SU-DHL-6 (cell line): ENCODE measurements at regions not wholly inside any gene's neighbourhood (a gene's known extent, or its start where the extent isn't known, plus 50 kb on each side); places are given as distances from the start of the nearest gene placed in this dataset.

Experiments
- H2AFZ ChIP-seq: fragments of 200-600 bp; sonication (generic); 2 replicates; pipeline ENCODE4 v1.6.1; 2014; ENCODE audit warnings: low read depth, mild to moderate bottlenecking, moderate library complexity, mixed read lengths, antibody characterized with exemption, low read length; ENCODE audit not compliant: severe bottlenecking
- H3F3A ChIP-seq: fragments of 200-600 bp; shearing (Covaris generic); 2 replicates; pipeline ENCODE4 v1.6.0; 2016; ENCODE audit warnings: antibody characterized with exemption, mild to moderate bottlenecking; ENCODE audit not compliant: insufficient read depth
- H3K27ac ChIP-seq: fragments of 200-600 bp; sonication (generic); 2 replicates; pipeline ENCODE4 v1.5.1; 2016; ENCODE audit warnings: low read depth, mild to moderate bottlenecking, low read length, moderate library complexity, mixed read lengths
- H3K27me3 ChIP-seq: fragments of 200-600 bp; sonication (generic), shearing (Covaris generic); 2 replicates; pipeline ENCODE4 v1.6.0; 2014; ENCODE audit warnings: mild to moderate bottlenecking, low read length
- H3K36me3 ChIP-seq: fragments of 200-600 bp; sonication (generic); 2 replicates; pipeline ENCODE4 v1.6.1; 2014; ENCODE audit warnings: mild to moderate bottlenecking, low read length, mixed read lengths
- H3K4me2 ChIP-seq: fragments of 300-600, 200-600 bp; shearing (Covaris generic), sonication (generic); 2 replicates; pipeline ENCODE4 v1.6.0; 2014; ENCODE audit warnings: low read length, low read depth, mild to moderate bottlenecking; ENCODE audit not compliant: poor library complexity, severe bottlenecking
- H3K4me3 ChIP-seq: fragments of 200-600 bp; sonication (generic); 2 replicates; pipeline ENCODE4 v1.5.1; 2014; ENCODE audit warnings: antibody characterized with exemption, low read length, mild to moderate bottlenecking, mixed read lengths; ENCODE audit not compliant: insufficient read depth, poor library complexity, severe bottlenecking
- H3K79me2 ChIP-seq: fragments of 200-600 bp; sonication (generic); 2 replicates; pipeline ENCODE4 v1.6.1; 2014; ENCODE audit warnings: mild to moderate bottlenecking, low read length, moderate library complexity; ENCODE audit not compliant: insufficient read depth
- H3K9ac ChIP-seq: fragments of 200-600 bp; sonication (generic); 2 replicates; pipeline ENCODE4 v1.7.0; 2014; ENCODE audit warnings: mild to moderate bottlenecking, low read length
- H3K9me2 ChIP-seq: fragments of 200-600 bp; sonication (generic); replicated peaks from 2 replicates; pipeline ENCODE4 v1.6.1; 2014; ENCODE audit warnings: low read length; ENCODE audit not compliant: insufficient read depth
- H3K9me3 ChIP-seq: fragments of 200-600 bp; sonication (generic); 2 replicates; pipeline ENCODE4 v1.6.1; 2014; ENCODE audit warnings: low read length, mixed read lengths; ENCODE audit not compliant: insufficient read depth
- H4K20me1 ChIP-seq: fragments of 200-600 bp; sonication (generic); 2 replicates; pipeline ENCODE4 v1.6.1; 2014; ENCODE audit warnings: low read depth, mild to moderate bottlenecking, antibody characterized with exemption, low read length, moderate library complexity, mixed read lengths
- EZH2phosphoT487 ChIP-seq: fragments of 200-600 bp; sonication (generic), shearing (Covaris generic); conservative IDR thresholded peaks from 2 replicates; pipeline ENCODE4 v1.6.1; 2018; ENCODE audit warnings: mild to moderate bottlenecking, antibody characterized with exemption, low read length, moderate library complexity, mixed read lengths
- TF ChIP-seq, protein P1 (sequence below): fragments of 200-600 bp; sonication (generic); IDR thresholded peaks from one replicate; pipeline ENCODE4 v1.5.1; 2017; ENCODE audit warnings: antibody characterized with exemption, mild to moderate bottlenecking, low read length, moderate library complexity; ENCODE audit not compliant: insufficient read depth, poor library complexity, severe bottlenecking

DNA sequence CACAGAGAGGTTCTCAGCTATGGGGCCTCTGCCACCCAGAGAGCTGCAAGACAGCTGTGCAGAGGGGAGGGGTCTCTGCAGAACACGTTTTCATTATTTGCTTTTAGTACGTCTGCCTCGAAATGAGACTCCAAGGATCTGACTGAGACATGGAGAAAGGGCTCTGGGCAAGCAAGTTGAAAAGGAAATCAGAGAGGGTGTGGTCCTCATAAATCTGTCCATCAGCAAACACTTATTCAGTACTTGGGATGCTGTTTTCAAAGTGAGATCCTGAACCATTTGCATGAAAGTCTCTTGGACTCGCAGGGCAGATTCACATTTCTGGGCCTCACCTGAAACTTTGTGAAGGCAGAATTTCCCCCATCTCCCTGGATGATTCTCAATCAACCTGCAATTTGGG is 197.4 kb upstream of the GALNT2 start:
- Histone ChIP-seq H3K9me2 (no peaks in the 10 kb centered on the region), H3K27ac (no peak overlapping the region), H3K4me2 (no peak overlapping the region), H3K79me2 (no peaks in the 10 kb centered on the region), H3K9me3 (no peaks in the 10 kb centered on the region), H3F3A (no peaks in the 10 kb centered on the region), H4K20me1 (no peaks in the 10 kb centered on the region), H3K27me3 (no peaks in the 10 kb centered on the region), H3K9ac (no peak overlapping the region), H3K36me3 (no peaks in the 10 kb centered on the region), H3K4me3 (no peak overlapping the region), H2AFZ (no peak overlapping the region)
- no peak for TF ChIP-seq EZH2phosphoT487
- TF ChIP-seq, protein P1, sequence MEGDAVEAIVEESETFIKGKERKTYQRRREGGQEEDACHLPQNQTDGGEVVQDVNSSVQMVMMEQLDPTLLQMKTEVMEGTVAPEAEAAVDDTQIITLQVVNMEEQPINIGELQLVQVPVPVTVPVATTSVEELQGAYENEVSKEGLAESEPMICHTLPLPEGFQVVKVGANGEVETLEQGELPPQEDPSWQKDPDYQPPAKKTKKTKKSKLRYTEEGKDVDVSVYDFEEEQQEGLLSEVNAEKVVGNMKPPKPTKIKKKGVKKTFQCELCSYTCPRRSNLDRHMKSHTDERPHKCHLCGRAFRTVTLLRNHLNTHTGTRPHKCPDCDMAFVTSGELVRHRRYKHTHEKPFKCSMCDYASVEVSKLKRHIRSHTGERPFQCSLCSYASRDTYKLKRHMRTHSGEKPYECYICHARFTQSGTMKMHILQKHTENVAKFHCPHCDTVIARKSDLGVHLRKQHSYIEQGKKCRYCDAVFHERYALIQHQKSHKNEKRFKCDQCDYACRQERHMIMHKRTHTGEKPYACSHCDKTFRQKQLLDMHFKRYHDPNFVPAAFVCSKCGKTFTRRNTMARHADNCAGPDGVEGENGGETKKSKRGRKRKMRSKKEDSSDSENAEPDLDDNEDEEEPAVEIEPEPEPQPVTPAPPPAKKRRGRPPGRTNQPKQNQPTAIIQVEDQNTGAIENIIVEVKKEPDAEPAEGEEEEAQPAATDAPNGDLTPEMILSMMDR: no peak

DNA sequence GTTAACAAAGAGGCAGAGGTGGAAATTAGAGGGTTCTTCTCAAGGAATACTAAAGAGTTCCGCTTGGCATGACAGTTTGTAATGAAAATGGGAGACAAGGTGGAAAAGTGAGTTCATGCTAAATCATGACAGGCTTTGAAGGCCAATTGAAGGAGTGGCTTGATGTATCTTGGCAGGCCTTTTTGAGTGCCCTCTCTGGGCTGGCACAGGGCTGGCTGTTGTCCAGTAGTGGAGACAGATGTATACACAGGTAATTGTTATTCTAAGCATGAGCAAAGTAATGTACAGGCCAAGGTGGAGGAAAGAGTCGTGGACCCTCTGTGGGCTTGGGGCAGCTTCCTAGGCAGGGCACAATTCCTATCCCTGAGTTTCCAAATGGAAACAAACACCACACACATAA is 196.7 kb upstream of the GALNT2 start:
- Histone ChIP-seq H3K9me3 (no peaks in the 10 kb centered on the region), H3K36me3 (no peaks in the 10 kb centered on the region), H3K27me3 (no peaks in the 10 kb centered on the region), H3K79me2 (no peaks in the 10 kb centered on the region), H3K4me2 (no peak overlapping the region), H3K4me3 (no peak overlapping the region), H2AFZ (no peak overlapping the region), H3K9ac (no peak overlapping the region), H3K27ac (no peak overlapping the region), H3F3A (no peaks in the 10 kb centered on the region), H4K20me1 (no peaks in the 10 kb centered on the region), H3K9me2 (no peaks in the 10 kb centered on the region)
- TF ChIP-seq EZH2phosphoT487: no peak
- TF ChIP-seq, protein P1: no peak

DNA sequence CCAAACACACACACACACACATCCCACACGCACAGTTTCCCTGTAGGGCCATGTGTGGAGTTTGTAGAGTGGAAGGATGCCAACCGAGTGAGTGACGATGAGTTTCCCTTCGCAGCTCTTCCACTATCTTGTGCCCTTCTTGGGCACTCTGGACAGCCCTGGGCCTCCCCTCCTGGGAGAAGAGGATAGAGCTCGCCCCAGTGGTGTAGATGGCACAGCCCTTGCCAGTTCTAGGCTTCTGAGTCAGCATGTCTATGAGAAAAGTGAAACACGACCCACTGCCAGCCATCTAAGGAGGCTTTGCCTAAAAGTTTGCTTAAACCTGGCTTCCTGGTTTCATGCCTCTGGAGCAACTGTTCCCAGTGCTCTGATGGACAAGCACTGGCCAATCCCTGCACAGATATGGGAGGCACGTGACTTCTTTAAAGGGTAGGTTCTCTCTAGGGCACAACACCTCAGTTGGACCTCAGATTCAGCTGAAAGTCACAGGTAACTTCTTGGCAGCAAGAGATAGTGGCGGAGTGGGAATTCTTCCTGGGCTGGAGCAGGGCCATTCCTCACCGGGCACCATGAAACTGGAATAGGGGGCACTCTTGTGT is 195.9 kb upstream of the GALNT2 start:
- no peak overlapping the region for H3K4me2 ChIP-seq
- no peak overlapping the region for H3K27ac ChIP-seq
- TF ChIP-seq, protein P1: no peak
- no peak for TF ChIP-seq EZH2phosphoT487
- H2AFZ ChIP-seq: no peak overlapping the region
- H3K9ac ChIP-seq: no peak overlapping the region
- H3K79me2 ChIP-seq: no peaks in the 10 kb centered on the region
- no peaks in the 10 kb centered on the region for H3F3A ChIP-seq
- no peaks in the 10 kb centered on the region for H3K27me3 ChIP-seq
- no peaks in the 10 kb centered on the region for H3K36me3 ChIP-seq
- no peaks in the 10 kb centered on the region for H3K9me3 ChIP-seq
- no peaks in the 10 kb centered on the region for H4K20me1 ChIP-seq
- no peak overlapping the region for H3K4me3 ChIP-seq
- no peaks in the 10 kb centered on the region for H3K9me2 ChIP-seq
